H1 (cell line): ENCODE measurements at regions not wholly inside any gene's neighbourhood (a gene's known extent, or its start where the extent isn't known, plus 50 kb on each side); places are given as distances from the start of the nearest gene placed in this dataset.

ENCODE experiments used
- CTCF ChIA-PET: fragments of 300-600 bp; sonication (Branson Sonifier 250); formaldehyde crosslinking; loops from one replicate; lab custom pipeline; 2021; ENCODE audit not compliant: partially characterized antibody; lab: Charles Lee
- POLR2A ChIA-PET: fragments of 300-600 bp; sonication (Branson Sonifier 250); formaldehyde crosslinking; loops from one replicate; lab custom pipeline; 2021; ENCODE audit warnings: inconsistent platforms; ENCODE audit not compliant: partially characterized antibody; lab: Charles Lee
- DNase-seq, 2 experiments: peaks; one replicate each; pipeline versions ENCODE4 v3.0.0 to v3.0.0-alpha.2; 2010 to 2022; ENCODE audit warnings: low spot score in 2 of 2, low read depth in 1 of 2, mixed read lengths in 1 of 2
- FAIRE-seq: peaks from 2 replicates; lab custom pipeline; 2011; peaks lifted over from hg19 to GRCh38; lab: Jason Lieb, UNC
- H2AFZ ChIP-seq: 2 replicates; pipeline ENCODE4 v1.8.1; 2012; ENCODE audit warnings: low read length, inconsistent platforms
- H2AK5ac ChIP-seq: 2 replicates; pipeline ENCODE4 v1.6.1; 2013; ENCODE audit warnings: low read depth, low read length
- H2BK120ac ChIP-seq: replicated peaks from 2 replicates; pipeline ENCODE3; 2013; ENCODE audit warnings: low read depth, low read length, inconsistent platforms
- H2BK12ac ChIP-seq: 2 replicates; pipeline ENCODE4 v1.6.1; 2013; ENCODE audit warnings: low read depth, low read length
- H2BK15ac ChIP-seq: 2 replicates; pipeline ENCODE4 v1.6.1; 2013; ENCODE audit warnings: low read length
- H2BK20ac ChIP-seq: 2 replicates; pipeline ENCODE4 v1.6.1; 2013; ENCODE audit warnings: low read length
- H2BK5ac ChIP-seq: 2 replicates; pipeline ENCODE4 v1.6.1; 2013; ENCODE audit warnings: low read depth, low read length
- H3K14ac ChIP-seq: 2 replicates; pipeline ENCODE4 v1.6.1; 2013; ENCODE audit warnings: inconsistent platforms; ENCODE audit not compliant: insufficient read length
- H3K18ac ChIP-seq: 2 replicates; pipeline ENCODE4 v1.6.1; 2013; ENCODE audit warnings: low read length; ENCODE audit errors: extremely low read depth
- H3K23ac ChIP-seq: 2 replicates; pipeline ENCODE4 v1.6.1; 2013; ENCODE audit warnings: inconsistent platforms; ENCODE audit not compliant: insufficient read length
- H3K23me2 ChIP-seq: 2 replicates; pipeline ENCODE4 v1.6.1; 2013; ENCODE audit warnings: low read depth, low read length
- H3K27ac ChIP-seq: 2 replicates; pipeline ENCODE4 v1.6.1; 2011; ENCODE audit warnings: low read depth, low read length, inconsistent platforms
- H3K27me3 ChIP-seq, 4 experiments: replicated peaks in 1 of 4; 1 replicate in 1 of 4; 2 replicates in 3 of 4; pipeline versions ENCODE4 v1.6.1 to v1.8.1; 2011 to 2013; ENCODE audit warnings: low read length in 3 of 4, mild to moderate bottlenecking in 3 of 4, inconsistent platforms in 2 of 4, mixed read lengths in 2 of 4, moderate library complexity in 1 of 4; ENCODE audit not compliant: control insufficient read depth in 3 of 4, insufficient read depth in 3 of 4; ENCODE audit errors: extremely low read depth in 1 of 4
- H3K36me3 ChIP-seq, 4 experiments: 2 replicates each; pipeline versions ENCODE4 v1.6.1 to v1.8.1; 2011 to 2013; ENCODE audit warnings: mild to moderate bottlenecking in 4 of 4, low read length in 3 of 4, moderate library complexity in 2 of 4, control low read depth in 1 of 4, inconsistent platforms in 1 of 4; ENCODE audit not compliant: insufficient read depth in 4 of 4, control insufficient read depth in 2 of 4
- H3K4ac ChIP-seq: replicated peaks from 2 replicates; pipeline ENCODE3; 2013; ENCODE audit warnings: low read length, low read depth, mixed read lengths, inconsistent platforms; ENCODE audit not compliant: insufficient read length
- H3K4me1 ChIP-seq, 4 experiments: replicated peaks in 1 of 4; 1 replicate in 1 of 4; 2 replicates in 3 of 4; pipeline versions ENCODE4 v1.6.1 to v1.8.1; 2011 to 2013; ENCODE audit warnings: low read length in 3 of 4, inconsistent platforms in 2 of 4, mixed read lengths in 1 of 4; ENCODE audit not compliant: insufficient read depth in 4 of 4, control insufficient read depth in 3 of 4
- H3K4me2 ChIP-seq, 2 experiments: 2 replicates each; pipeline versions ENCODE4 v1.6.1 to v1.8.1; 2011 to 2013; ENCODE audit warnings: low read depth in 2 of 2, low read length in 2 of 2, control low read depth in 1 of 2, inconsistent platforms in 1 of 2, mild to moderate bottlenecking in 1 of 2; ENCODE audit not compliant: insufficient read depth in 1 of 2
- H3K4me3 ChIP-seq, 4 experiments: fragments of 200-600, 300-600 bp in 1 of 4; sonication (generic), shearing (Covaris generic), sonication (Bioruptor Twin) in 1 of 4; 2 replicates each; pipeline versions ENCODE4 v1.5.1 to v1.8.1; 2011 to 2016; ENCODE audit warnings: low read length in 4 of 4, low read depth in 3 of 4, control low read depth in 2 of 4, inconsistent platforms in 2 of 4, mild to moderate bottlenecking in 2 of 4, mixed read lengths in 1 of 4, moderate library complexity in 1 of 4; ENCODE audit not compliant: insufficient read depth in 2 of 4; ENCODE audit errors: extremely low read depth in 1 of 4
- H3K56ac ChIP-seq: replicated peaks from 2 replicates; pipeline ENCODE3; 2013; ENCODE audit warnings: low read depth, mild to moderate bottlenecking, mixed read lengths, low read length, inconsistent platforms; ENCODE audit not compliant: insufficient read length
- H3K79me1 ChIP-seq: 2 replicates; pipeline ENCODE4 v1.6.1; 2013; ENCODE audit warnings: low read depth, low read length, control low read depth
- H3K79me2 ChIP-seq, 2 experiments: 2 replicates each; pipeline versions ENCODE4 v1.6.1 to v1.8.1; 2012 to 2013; ENCODE audit warnings: low read length in 2 of 2, mild to moderate bottlenecking in 2 of 2, inconsistent platforms in 1 of 2; ENCODE audit not compliant: insufficient read depth in 2 of 2, control insufficient read depth in 1 of 2
- H3K9ac ChIP-seq, 4 experiments: replicated peaks in 1 of 4; 1 replicate in 1 of 4; 2 replicates in 3 of 4; pipeline versions ENCODE4 v1.6.1 to v1.8.1; 2011 to 2013; ENCODE audit warnings: low read depth in 3 of 4, low read length in 3 of 4, control low read depth in 2 of 4, mild to moderate bottlenecking in 2 of 4, moderate library complexity in 2 of 4, inconsistent platforms in 1 of 4; ENCODE audit errors: extremely low read depth in 1 of 4
- H3K9me3 ChIP-seq, 2 experiments: 2 replicates each; pipeline versions ENCODE4 v1.6.1 to v1.8.1; 2012 to 2013; ENCODE audit warnings: mild to moderate bottlenecking in 2 of 2, moderate library complexity in 2 of 2, control low read depth in 1 of 2, inconsistent platforms in 1 of 2, low read depth in 1 of 2, low read length in 1 of 2, mixed read lengths in 1 of 2; ENCODE audit not compliant: insufficient read depth in 2 of 2
- H4K20me1 ChIP-seq, 2 experiments: replicated peaks in 1 of 2; 2 replicates each; pipeline versions ENCODE3 to v1.8.1; 2011 to 2013; ENCODE audit warnings: inconsistent platforms in 2 of 2, low read length in 2 of 2, mild to moderate bottlenecking in 1 of 2; ENCODE audit not compliant: insufficient read depth in 2 of 2, control insufficient read depth in 1 of 2
- H4K5ac ChIP-seq: 2 replicates; pipeline ENCODE4 v1.6.1; 2013; ENCODE audit warnings: low read length, low read depth, mixed read lengths, inconsistent platforms; ENCODE audit not compliant: insufficient read length
- H4K8ac ChIP-seq: 2 replicates; pipeline ENCODE4 v1.8.0; 2013; ENCODE audit warnings: mild to moderate bottlenecking, moderate library complexity, low read length, inconsistent platforms; ENCODE audit not compliant: insufficient read depth; ENCODE audit errors: extremely low read depth
- H4K91ac ChIP-seq: replicated peaks from 2 replicates; pipeline ENCODE3; 2013; ENCODE audit warnings: low read length, mixed read lengths, inconsistent platforms; ENCODE audit not compliant: insufficient read length
- BACH1 ChIP-seq: IDR thresholded peaks from 2 replicates; pipeline ENCODE4 v1.6.1; 2012; ENCODE audit warnings: low read length, improper control_type of control experiment
- BRCA1 ChIP-seq: IDR thresholded peaks from 2 replicates; pipeline ENCODE4 v1.6.1; 2012; ENCODE audit warnings: low read depth, low read length, improper control_type of control experiment
- CEBPB ChIP-seq: IDR thresholded peaks from 2 replicates; pipeline ENCODE4 v1.6.1; 2012; ENCODE audit warnings: low read depth, low read length
- CHD2 ChIP-seq: IDR thresholded peaks from 2 replicates; pipeline ENCODE4 v1.6.1; 2012; ENCODE audit warnings: low read length, improper control_type of control experiment
- EZH2 ChIP-seq: fragments of 200-600 bp; sonication (generic); IDR thresholded peaks from 2 replicates; pipeline ENCODE4 v1.7.1; 2012; ENCODE audit warnings: low read depth, mild to moderate bottlenecking, moderate library complexity, low read length, inconsistent platforms; ENCODE audit not compliant: severe bottlenecking
- JUN ChIP-seq: IDR thresholded peaks from 2 replicates; pipeline ENCODE4 v1.6.1; 2011; ENCODE audit warnings: low read depth, mild to moderate bottlenecking, improper control_type of control experiment, low read length
- PHF8 ChIP-seq: fragments of 200-600 bp; sonication (generic); conservative IDR thresholded peaks from 2 replicates; pipeline ENCODE4 v1.7.1; 2012; ENCODE audit warnings: low read depth, mild to moderate bottlenecking, inconsistent platforms, low read length, moderate library complexity
- POLR2AphosphoS5 ChIP-seq: IDR thresholded peaks from 2 replicates; pipeline ENCODE4 v1.6.1; 2011; ENCODE audit warnings: low read depth, low read length
- POU5F1 ChIP-seq: IDR thresholded peaks from 2 replicates; pipeline ENCODE4 v1.6.1; 2011; ENCODE audit warnings: low read depth, mild to moderate bottlenecking, low read length, moderate library complexity
- RBBP5 ChIP-seq: IDR thresholded peaks from 2 replicates; pipeline ENCODE4 v1.7.1; 2012; ENCODE audit warnings: low read depth, mild to moderate bottlenecking, inconsistent platforms, low read length, moderate library complexity, borderline replicate concordance
- SUZ12 ChIP-seq: fragments of 200-600 bp; sonication (generic); IDR thresholded peaks from 2 replicates; pipeline ENCODE4 v1.6.1; 2012; ENCODE audit warnings: mild to moderate bottlenecking, inconsistent platforms, low read length, moderate library complexity, mixed read lengths
- WGBS, 2 experiments: shearing (Covaris generic) in 1 of 2; methylation state at CpG; one replicate each; pipeline versions ENCODE4 v1.1.6 to v1.1.7; 2013 to 2015; ENCODE audit warnings: low lambda C conversion rate in 2 of 2, mixed read lengths in 2 of 2, inconsistent platforms in 1 of 2, low coverage in 1 of 2, missing lambda C conversion rate in 1 of 2; ENCODE audit not compliant: insufficient replicate concordance in 2 of 2, insufficient coverage in 1 of 2, insufficient read length in 1 of 2; ENCODE audit errors: extremely low coverage in 1 of 2, missing lambda C conversion rate in 1 of 2; 5-methylcytosine and 5-hydroxymethylcytosine counted together

- H3K4me1 ChIP-seq: peaks cover 8 to 27% (median 21%) of the 10 kb centered on the region in 4 experiments
- TF ChIP-seq SUZ12 (no peak), CHD2 (no peak), BACH1 (no peak), BRCA1 (no peak), PHF8 (no peak), EZH2 (no peak), POLR2AphosphoS5 (no peak), RBBP5 (no peak), JUN (no peak), CEBPB (no peak), POU5F1 (no peak)
These were observed 59.0 kb upstream of the MACF1 start for GRCh38 chr1:39145331-39145965.

More at GRCh38 chr1:39145331-39145965, 59.0 kb upstream of the MACF1 start:
- Histone ChIP-seq H2AFZ (no peak overlapping the region), H2BK5ac (no peak overlapping the region), H3K79me2 (peaks cover 0 to 81% of the 10 kb centered on the region in 2 experiments; a peak in 3 of 4 replicates), H3K23ac (no peak overlapping the region), H3K4me3 (no peak overlapping the region), H2BK20ac (no peak overlapping the region), H4K8ac (no peak overlapping the region), H3K79me1 (peaks cover 3% of the 10 kb centered on the region; the same call in 1 of the 2 replicates), H3K18ac (no peak overlapping the region), H3K4me2 (no peak overlapping the region), H4K20me1 (no peaks in the 10 kb centered on the region), H3K36me3 (no peaks in the 10 kb centered on the region), H2AK5ac (no peak overlapping the region), H3K14ac (no peak overlapping the region), H3K27ac (no peak overlapping the region), H3K9me3 (no peaks in the 10 kb centered on the region), H2BK15ac (no peak overlapping the region), H3K9ac (no peak overlapping the region), H4K5ac (no peak overlapping the region), H2BK120ac (no peak overlapping the region), H3K56ac (no peak overlapping the region), H2BK12ac (no peak overlapping the region), H3K27me3 (no peaks in the 10 kb centered on the region), H3K23me2 (no peaks in the 10 kb centered on the region; the same call in 1 of the 2 replicates), H3K4ac (no peak overlapping the region), H4K91ac (no peak overlapping the region)
- DNase-seq (no peak), FAIRE-seq (no peak)
- 89% methylated on average over 2 of the region's 2 CpGs; no CpG with 5 or more reads in 1 of the 2 experiments for WGBS, 2 experiments
- ChIA-PET POLR2A (interaction anchor here (0.6 to 2.4 kb wide), 9 partner anchors 9 to 303 kb away, joined by 3 to 13 read pairs (median 4); no protein-coding TSS in a partner anchor), CTCF (interaction anchor here (0.6 to 9.2 kb wide), 7 partner anchors 13 to 59 kb away, joined by 3 to 60 read pairs (median 4); no protein-coding TSS in a partner anchor)
